Mucosa of stomach (tissue), 1 donor: ENCODE measurements at regions not wholly inside any gene's neighbourhood (a gene's known extent, or its start where the extent isn't known, plus 50 kb on each side); places are given as distances from the start of the nearest gene placed in this dataset.

ENCODE experiments used
- H3K27me3 ChIP-seq: one replicate; pipeline ENCODE4 v1.7.0; 2013; ENCODE audit warnings: mild to moderate bottlenecking, low read length; ENCODE audit not compliant: control insufficient read depth, insufficient read depth
- H3K36me3 ChIP-seq: one replicate; pipeline ENCODE4 v1.7.0; 2013; ENCODE audit warnings: low read length; ENCODE audit not compliant: control insufficient read depth, insufficient read depth
- H3K4me1 ChIP-seq: one replicate; pipeline ENCODE4 v1.7.0; 2013; ENCODE audit warnings: mild to moderate bottlenecking, low read length; ENCODE audit not compliant: control insufficient read depth, insufficient read depth
- H3K4me3 ChIP-seq: one replicate; pipeline ENCODE4 v1.7.0; 2013; ENCODE audit warnings: low read length
- H3K9ac ChIP-seq: one replicate; pipeline ENCODE4 v1.7.0; 2013; ENCODE audit warnings: mild to moderate bottlenecking, low read length, moderate library complexity
- H3K9me3 ChIP-seq: one replicate; pipeline ENCODE4 v1.7.0; 2013; ENCODE audit warnings: mild to moderate bottlenecking, low read length, moderate library complexity; ENCODE audit not compliant: control insufficient read depth
- donor health status: Pancreatic carcinoma.

DNA sequence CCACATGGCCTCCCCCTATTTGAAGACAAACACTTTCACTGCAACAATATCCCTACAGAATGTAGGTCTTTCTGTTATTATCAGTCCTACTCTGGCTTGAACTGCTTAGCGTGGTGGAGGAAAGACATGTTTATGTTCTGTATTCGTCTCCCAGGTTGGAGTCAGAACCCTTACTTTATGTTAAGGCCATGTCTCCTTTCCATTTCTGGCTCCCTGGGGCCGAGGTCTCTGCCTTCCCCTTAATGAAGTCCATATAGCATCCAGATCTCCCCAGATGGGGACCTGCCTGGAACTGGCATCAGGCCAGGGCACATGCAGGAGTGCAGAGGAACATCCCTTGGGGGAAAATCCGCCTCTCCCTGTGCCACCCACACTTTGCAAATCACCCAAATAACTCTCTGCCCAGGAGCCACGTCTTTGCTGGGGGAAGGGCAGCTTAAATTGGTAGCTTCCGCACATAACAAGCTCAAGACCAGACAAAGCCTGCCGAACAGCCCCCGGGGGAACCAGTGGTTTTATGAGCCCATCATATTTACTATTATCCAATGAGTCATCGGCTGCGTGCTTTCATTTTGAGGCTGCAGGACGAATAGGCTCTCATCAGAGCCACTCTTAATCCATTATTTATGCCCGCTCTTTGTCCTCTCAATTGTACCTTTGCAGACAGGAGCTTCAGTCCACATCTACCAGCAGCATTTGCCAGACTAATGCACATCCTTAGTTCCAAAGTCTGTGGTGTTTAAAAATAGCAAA, 237.0 kb downstream of the UACA start:
- H3K4me3 ChIP-seq, result no peak overlapping the region
- H3K9ac ChIP-seq, result no peak overlapping the region
- no peaks in the 10 kb centered on the region for H3K36me3 ChIP-seq
- no peaks in the 10 kb centered on the region for H3K27me3 ChIP-seq
- no peaks in the 10 kb centered on the region for H3K9me3 ChIP-seq
- H3K4me1 ChIP-seq, result peaks cover 11% of the 10 kb centered on the region

DNA sequence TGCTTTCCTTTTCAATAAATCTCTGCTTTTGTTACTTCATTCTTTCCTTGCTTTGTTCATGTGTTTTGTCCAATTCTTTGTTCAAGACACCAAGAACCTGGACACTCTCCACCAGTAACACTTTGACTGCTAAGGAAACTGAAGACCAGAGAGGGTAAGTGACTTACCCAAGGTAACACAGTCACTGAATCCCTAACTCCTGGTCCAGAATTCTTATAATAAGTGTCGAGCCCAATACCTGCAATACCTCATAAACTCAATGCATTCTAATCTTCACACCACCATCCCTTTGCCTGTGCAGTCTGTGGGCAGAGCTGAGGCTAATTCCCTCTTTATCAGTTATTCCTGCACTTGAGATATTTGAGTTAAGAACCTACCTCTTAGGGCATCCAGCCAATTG, 237.8 kb downstream of the UACA start:
- no peak overlapping the region for H3K4me3 ChIP-seq
- no peaks in the 10 kb centered on the region for H3K36me3 ChIP-seq
- H3K27me3 ChIP-seq, result no peaks in the 10 kb centered on the region
- no peak overlapping the region for H3K9ac ChIP-seq
- H3K9me3 ChIP-seq, result no peaks in the 10 kb centered on the region
- H3K4me1 ChIP-seq, result peaks cover 11% of the 10 kb centered on the region

DNA sequence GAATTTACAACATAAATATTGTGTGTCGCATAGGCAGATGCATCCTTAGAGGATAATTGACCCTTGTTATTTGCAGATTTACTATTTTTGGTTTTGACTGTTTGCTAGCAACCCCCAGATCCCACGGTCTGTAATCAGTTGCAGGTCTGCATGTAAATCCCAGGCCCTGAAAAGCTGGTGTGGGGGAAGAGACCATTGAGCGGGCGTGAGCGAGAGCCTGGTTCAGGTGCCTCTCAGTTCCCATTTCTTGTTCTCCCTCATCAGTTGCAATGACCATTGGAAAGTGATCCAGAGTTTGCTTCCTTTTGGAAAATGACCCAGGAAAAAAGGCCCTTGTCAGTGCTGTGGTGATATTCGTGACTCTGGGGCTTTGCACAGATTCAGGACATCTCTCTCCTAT, 238.9 kb downstream of the UACA start:
- H3K9me3 ChIP-seq, result no peaks in the 10 kb centered on the region
- peaks cover 15% of the 10 kb centered on the region for H3K4me1 ChIP-seq
- H3K9ac ChIP-seq, result no peak overlapping the region
- no peak overlapping the region for H3K4me3 ChIP-seq
- no peaks in the 10 kb centered on the region for H3K27me3 ChIP-seq
- no peaks in the 10 kb centered on the region for H3K36me3 ChIP-seq

- H3K9me3 ChIP-seq, result no peaks in the 10 kb centered on the region
- no peaks in the 10 kb centered on the region for H3K27me3 ChIP-seq
- H3K4me1 ChIP-seq, result peaks cover 12% of the 10 kb centered on the region
- H3K9ac ChIP-seq, result no peak overlapping the region
- H3K36me3 ChIP-seq, result no peaks in the 10 kb centered on the region
- no peak overlapping the region for H3K4me3 ChIP-seq
These were observed 239.7 kb downstream of the UACA start for GRCh38 chr15:70523616-70524015.

GRCh38 chr15:70523192-70523591, 240.2 kb downstream of the UACA start:
- Histone ChIP-seq H3K36me3 (no peaks in the 10 kb centered on the region), H3K27me3 (no peaks in the 10 kb centered on the region), H3K4me3 (no peak overlapping the region), H3K9me3 (no peaks in the 10 kb centered on the region), H3K4me1 (peaks cover 8% of the 10 kb centered on the region), H3K9ac (no peak overlapping the region)

- Histone ChIP-seq H3K9ac (no peak overlapping the region), H3K27me3 (no peaks in the 10 kb centered on the region), H3K4me3 (no peak overlapping the region), H3K36me3 (no peaks in the 10 kb centered on the region), H3K9me3 (no peaks in the 10 kb centered on the region), H3K4me1 (peaks cover 9% of the 10 kb centered on the region)
These were observed 240.9 kb downstream of the UACA start for GRCh38 chr15:70522323-70522966.

DNA sequence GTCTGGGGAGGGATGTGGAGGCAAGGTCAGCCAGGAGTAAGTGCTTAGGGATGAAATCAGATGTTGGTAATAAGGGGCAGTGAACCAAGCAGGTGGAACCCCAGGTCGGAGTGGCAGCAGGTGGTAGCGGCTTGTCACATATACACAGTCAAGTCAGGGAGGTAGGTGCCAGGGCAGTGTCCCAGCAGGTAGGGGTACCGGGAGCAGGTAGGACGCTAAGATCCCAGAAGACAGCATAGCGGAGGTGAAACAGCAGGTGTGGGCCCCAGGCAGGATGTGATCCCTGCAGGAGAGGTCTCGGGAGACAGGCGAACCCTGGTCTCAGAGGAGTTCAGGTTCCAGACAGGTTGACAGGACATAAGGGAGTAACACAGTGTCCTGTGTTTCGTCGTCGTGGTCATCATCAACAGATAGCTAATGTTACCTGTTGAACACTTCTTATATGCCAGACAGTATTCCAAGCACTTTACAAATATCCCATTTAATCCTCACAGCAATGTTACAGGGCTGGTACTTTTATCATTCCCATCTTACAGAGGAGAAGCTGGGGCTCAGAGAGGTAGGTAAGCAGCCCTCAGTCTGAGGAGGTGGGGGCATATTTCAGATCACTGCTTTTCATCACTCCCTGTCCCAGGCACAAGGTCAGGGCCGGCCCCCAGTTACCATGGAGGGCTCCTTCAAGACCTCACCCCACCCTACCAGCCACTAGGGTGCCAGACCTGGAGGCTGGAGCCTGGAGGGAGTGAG, 241.6 kb downstream of the UACA start:
- H3K27me3 ChIP-seq, result no peaks in the 10 kb centered on the region
- no peaks in the 10 kb centered on the region for H3K36me3 ChIP-seq
- H3K4me3 ChIP-seq, result no peak overlapping the region

DNA sequence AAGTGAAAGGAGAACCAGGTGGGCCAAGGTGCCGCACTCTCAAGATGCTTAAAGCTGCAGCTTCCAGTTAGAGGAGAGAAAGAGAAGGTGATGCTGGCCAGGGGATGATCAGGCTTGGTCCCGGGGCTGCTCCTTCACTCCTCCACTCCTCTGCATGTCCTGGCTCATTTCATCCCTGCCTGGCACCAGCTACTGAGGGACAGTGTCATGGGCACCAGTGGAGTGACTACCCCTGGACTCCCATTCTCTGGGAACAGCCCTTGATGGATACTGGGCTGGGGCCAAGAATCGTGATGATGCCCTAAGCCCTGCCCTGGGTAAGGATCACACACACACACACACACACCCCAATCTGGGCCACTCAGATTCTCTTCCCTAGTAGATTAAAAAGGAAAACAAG, 243.7 kb downstream of the UACA start:
- Histone ChIP-seq H3K4me1 (peaks cover 20% of the 10 kb centered on the region), H3K9me3 (no peaks in the 10 kb centered on the region), H3K36me3 (no peaks in the 10 kb centered on the region), H3K9ac (no peak overlapping the region), H3K4me3 (no peak overlapping the region), H3K27me3 (no peaks in the 10 kb centered on the region)

More for the DNA sequence above, 241.6 kb downstream of the UACA start:
- Histone ChIP-seq H3K9ac (no peak overlapping the region), H3K4me1 (peaks cover 16% of the 10 kb centered on the region), H3K9me3 (no peaks in the 10 kb centered on the region)

DNA sequence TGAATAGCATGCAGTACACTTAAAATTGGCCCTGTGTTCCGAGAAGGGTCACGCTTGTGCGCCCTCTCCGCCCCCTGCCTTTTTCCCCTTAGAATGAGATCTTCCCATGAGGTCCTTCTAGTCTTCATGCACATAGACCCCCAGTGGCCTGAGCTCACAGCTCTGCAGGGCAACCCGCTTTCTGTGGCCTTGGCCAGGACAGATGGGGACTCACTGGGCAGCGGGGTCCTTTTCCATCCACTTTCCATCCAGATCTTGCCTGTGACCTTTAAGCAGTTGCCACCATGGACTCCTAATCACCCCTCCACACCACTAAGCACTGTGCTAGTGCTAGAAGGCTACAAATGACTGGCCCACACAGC, 244.4 kb downstream of the UACA start:
- Histone ChIP-seq H3K9ac (no peak overlapping the region), H3K27me3 (no peaks in the 10 kb centered on the region), H3K9me3 (no peaks in the 10 kb centered on the region), H3K4me1 (peaks cover 22% of the 10 kb centered on the region), H3K36me3 (no peaks in the 10 kb centered on the region), H3K4me3 (no peak overlapping the region)

DNA sequence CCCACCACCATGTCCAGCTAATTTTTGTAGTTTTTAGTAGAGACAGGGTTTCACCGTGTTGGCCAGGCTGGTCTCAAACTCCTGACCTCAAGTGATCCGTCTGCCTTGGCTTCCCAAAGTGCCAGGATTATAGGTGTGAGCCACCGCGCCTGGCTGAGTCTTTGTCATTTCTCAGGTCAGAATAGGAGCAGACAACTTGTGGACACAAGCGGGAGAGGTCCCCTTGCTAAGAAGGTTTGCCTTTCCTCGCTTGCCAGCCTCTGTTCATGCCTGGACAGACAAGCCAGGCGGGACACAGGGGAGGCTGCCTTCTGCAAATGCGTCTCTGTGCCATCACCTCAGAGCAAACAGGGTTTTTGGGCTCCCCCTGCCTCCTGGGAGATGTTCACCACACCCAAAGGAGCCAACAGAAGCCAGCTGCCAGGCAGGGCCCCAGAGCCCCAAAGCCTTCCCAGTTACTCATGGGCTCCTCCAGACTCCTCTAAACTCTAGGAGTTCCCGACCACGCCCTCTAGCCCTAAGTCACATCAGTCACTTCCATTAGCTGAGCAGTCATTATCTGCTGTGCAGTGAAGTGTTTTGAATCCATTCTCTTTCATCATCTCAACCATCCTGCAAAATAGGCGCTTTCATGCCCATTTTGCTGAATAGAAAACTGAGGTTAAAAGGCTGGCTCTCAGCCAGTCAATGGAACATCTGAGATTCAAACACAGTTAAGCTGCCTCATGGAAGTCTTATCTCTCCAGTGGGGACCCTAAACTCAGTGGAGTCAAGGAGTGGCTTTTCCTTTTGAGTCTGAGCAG, 245.0 kb downstream of the UACA start:
- Histone ChIP-seq H3K4me3 (no peak overlapping the region), H3K27me3 (no peaks in the 10 kb centered on the region), H3K9me3 (no peaks in the 10 kb centered on the region), H3K36me3 (no peaks in the 10 kb centered on the region), H3K9ac (no peak overlapping the region), H3K4me1 (peaks cover 27% of the 10 kb centered on the region)

GRCh38 chr15:70517194-70517590, 246.2 kb downstream of the UACA start:
- Histone ChIP-seq H3K4me1 (peaks cover 27% of the 10 kb centered on the region), H3K9ac (no peak overlapping the region), H3K4me3 (no peak overlapping the region), H3K36me3 (no peaks in the 10 kb centered on the region), H3K9me3 (no peaks in the 10 kb centered on the region), H3K27me3 (no peaks in the 10 kb centered on the region)
